ENCODE measurements at regions not wholly inside any gene's neighbourhood (a gene's known extent, or its start where the extent isn't known, plus 50 kb on each side); places are given as distances from the start of the nearest gene placed in this dataset.

DNA sequence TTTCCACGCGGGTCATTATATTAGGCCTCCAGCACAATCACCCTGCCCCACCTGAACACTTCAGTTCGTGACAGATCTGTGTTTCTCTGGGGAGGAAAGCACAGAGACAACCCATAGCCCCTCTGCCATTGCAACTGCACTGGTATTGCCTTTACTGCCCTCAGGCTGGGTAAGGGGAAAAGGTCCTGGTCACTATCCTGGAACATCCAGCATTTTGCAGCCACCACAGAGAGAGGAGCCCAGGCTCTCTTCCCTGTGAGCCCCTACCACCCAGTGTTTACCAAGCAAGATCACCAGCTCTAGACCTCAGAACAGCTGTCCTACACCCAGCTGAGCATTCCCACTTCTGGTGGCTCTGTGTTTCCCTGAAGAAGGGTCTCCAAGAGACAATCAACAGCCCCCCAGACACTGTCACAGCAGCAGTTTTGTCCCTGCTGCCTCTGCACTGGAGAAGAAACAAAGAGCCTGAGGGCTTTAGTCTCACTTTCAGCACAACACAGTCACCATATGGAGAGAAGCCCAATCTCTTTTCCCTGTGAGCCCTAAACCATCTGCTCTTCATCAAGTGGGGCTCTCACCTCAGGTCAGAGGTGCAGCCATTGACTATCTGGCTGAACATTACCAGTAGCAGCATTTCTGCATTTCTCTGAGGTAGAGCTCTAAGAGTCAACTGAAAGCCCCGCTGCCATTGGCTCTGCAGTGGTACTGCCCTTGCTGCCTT lies 655.2 kb upstream of the FAM174A start:
- Histone ChIP-seq H3K4me2 (replicated peaks; ENCODE audit: low read depth, low read length, poor library complexity, severe bottlenecking) (no peak overlapping the region), H4K20me1 (ENCODE audit: control insufficient read depth, insufficient read depth, low read length, poor library complexity, severe bottlenecking) (no peaks in the 10 kb centered on the region), H2AFZ (ENCODE audit: insufficient read depth, low read depth, low read length, poor library complexity, severe bottlenecking) (no peak overlapping the region), H3K9me3 (ENCODE audit: control extremely low read depth in 1 of 3, control insufficient read depth in 2 of 3, insufficient read depth in 1 of 3, low read length in 2 of 3) (no peaks in the 10 kb centered on the region), H3K9ac (ENCODE audit: low read length) (no peak overlapping the region), H3K79me2 (ENCODE audit: control insufficient read depth, insufficient read depth, low read length) (no peaks in the 10 kb centered on the region), H3K27me3 (replicated peaks in 1 of 4; ENCODE audit: control extremely low read depth in 1 of 4, control insufficient read depth in 3 of 4, insufficient read depth in 4 of 4, low read length in 3 of 4) (no peaks in the 10 kb centered on the region), H3K27ac (ENCODE audit: low read length in 2 of 2) (no peak overlapping the region), H3K4me3 (ENCODE audit: control extremely low read depth in 1 of 5, extremely low read depth in 1 of 5, insufficient read depth in 1 of 5, low read depth in 2 of 5, low read length in 4 of 5) (no peak overlapping the region), H3K36me3 (replicated peaks in 1 of 2; ENCODE audit: control extremely low read depth in 1 of 2, control insufficient read depth in 1 of 2, extremely low read depth in 1 of 2, insufficient read depth in 2 of 2, low read length in 1 of 2) (no peaks in the 10 kb centered on the region), H3K4me1 (ENCODE audit: control insufficient read depth in 2 of 2, insufficient read depth in 2 of 2, low read length in 2 of 2) (no peaks in the 10 kb centered on the region)
- TF ChIP-seq EZH2 (IDR thresholded peaks at IDR 0.05; ENCODE audit: borderline replicate concordance, insufficient read depth, low read depth, low read length, poor library complexity, severe bottlenecking) (no peak), CTCF (IDR thresholded peaks at IDR 0.05) (no peak)
- no peak overlapping the region for H3K4me3 Mint-ChIP-seq
- H3K4me1 Mint-ChIP-seq = no peaks in the 10 kb centered on the region
- no peak for DNase-seq
- no peaks in the 10 kb centered on the region for H3K27me3 Mint-ChIP-seq
- H3K27ac Mint-ChIP-seq = no peak overlapping the region
- H3K9me3 Mint-ChIP-seq (ENCODE audit: insufficient read depth) = no peaks in the 10 kb centered on the region
- ChIA-PET CTCF (no interaction called here), POLR2A (no interaction called here)
- ATAC-seq (ENCODE audit: low read depth) = no peak
- intact Hi-C loops (cut with micrococcal nuclease) = no loop called here
- 75% methylated on average over 1 of the region's 4 CpGs for WGBS (ENCODE audit: insufficient coverage)

GRCh38 chr5:99878830-99879229 lies 656.3 kb upstream of the FAM174A start:
- Histone ChIP-seq H3K9ac (ENCODE audit: low read length) (no peak overlapping the region), H3K27ac (ENCODE audit: low read length in 2 of 2) (no peak overlapping the region), H3K36me3 (replicated peaks in 1 of 2; ENCODE audit: control extremely low read depth in 1 of 2, control insufficient read depth in 1 of 2, extremely low read depth in 1 of 2, insufficient read depth in 2 of 2, low read length in 1 of 2) (no peaks in the 10 kb centered on the region), H3K4me3 (ENCODE audit: control extremely low read depth in 1 of 5, extremely low read depth in 1 of 5, insufficient read depth in 1 of 5, low read depth in 2 of 5, low read length in 4 of 5) (no peak overlapping the region), H4K20me1 (ENCODE audit: control insufficient read depth, insufficient read depth, low read length, poor library complexity, severe bottlenecking) (no peaks in the 10 kb centered on the region), H3K4me1 (ENCODE audit: control insufficient read depth in 2 of 2, insufficient read depth in 2 of 2, low read length in 2 of 2) (no peaks in the 10 kb centered on the region), H3K9me3 (ENCODE audit: control extremely low read depth in 1 of 3, control insufficient read depth in 2 of 3, insufficient read depth in 1 of 3, low read length in 2 of 3) (no peaks in the 10 kb centered on the region), H3K4me2 (replicated peaks; ENCODE audit: low read depth, low read length, poor library complexity, severe bottlenecking) (no peak overlapping the region), H3K79me2 (ENCODE audit: control insufficient read depth, insufficient read depth, low read length) (no peaks in the 10 kb centered on the region), H2AFZ (ENCODE audit: insufficient read depth, low read depth, low read length, poor library complexity, severe bottlenecking) (no peak overlapping the region), H3K27me3 (replicated peaks in 1 of 4; ENCODE audit: control extremely low read depth in 1 of 4, control insufficient read depth in 3 of 4, insufficient read depth in 4 of 4, low read length in 3 of 4) (no peaks in the 10 kb centered on the region)
- H3K9me3 Mint-ChIP-seq (ENCODE audit: insufficient read depth) = no peaks in the 10 kb centered on the region
- H3K27me3 Mint-ChIP-seq = no peaks in the 10 kb centered on the region
- POLR2A ChIA-PET = no interaction called here
- intact Hi-C loops (cut with micrococcal nuclease) = no loop called here
- ATAC-seq (ENCODE audit: low read depth) (no peak), DNase-seq (no peak)
- H3K4me3 Mint-ChIP-seq = no peak overlapping the region
- H3K27ac Mint-ChIP-seq = no peak overlapping the region
- CTCF ChIA-PET = no interaction called here
- no peaks in the 10 kb centered on the region for H3K4me1 Mint-ChIP-seq
- TF ChIP-seq CTCF (IDR thresholded peaks at IDR 0.05) = no peak
- no peak for TF ChIP-seq EZH2 (IDR thresholded peaks at IDR 0.05; ENCODE audit: borderline replicate concordance, insufficient read depth, low read depth, low read length, poor library complexity, severe bottlenecking)
- 84% methylated on average over 5 of the region's 5 CpGs for WGBS (ENCODE audit: insufficient coverage)

Measured in B cell (primary cell).